Fibroblast of lung (primary cell): ENCODE measurements at regions not wholly inside any gene's neighbourhood (a gene's known extent, or its start where the extent isn't known, plus 50 kb on each side); places are given as distances from the start of the nearest gene placed in this dataset.

Experiments used
- EZH2 ChIP-seq: IDR thresholded peaks from 2 replicates; pipeline ENCODE4 v1.5.1; 2012; ENCODE audit warnings: low read length, control low read depth, mild to moderate bottlenecking; ENCODE audit errors: missing control alignments
- TF ChIP-seq, protein P1 (sequence below), 2 donors: IDR thresholded peaks in 1 of 2; conservative IDR thresholded peaks in 1 of 2; 1 replicate in 1 of 2; 2 replicates in 1 of 2; pipeline ENCODE4 v1.5.1; 2011 to 2012; ENCODE audit warnings: low read length in 2 of 2, control low read depth in 1 of 2, inconsistent platforms in 1 of 2, low read depth in 1 of 2, mild to moderate bottlenecking in 1 of 2

DNA sequence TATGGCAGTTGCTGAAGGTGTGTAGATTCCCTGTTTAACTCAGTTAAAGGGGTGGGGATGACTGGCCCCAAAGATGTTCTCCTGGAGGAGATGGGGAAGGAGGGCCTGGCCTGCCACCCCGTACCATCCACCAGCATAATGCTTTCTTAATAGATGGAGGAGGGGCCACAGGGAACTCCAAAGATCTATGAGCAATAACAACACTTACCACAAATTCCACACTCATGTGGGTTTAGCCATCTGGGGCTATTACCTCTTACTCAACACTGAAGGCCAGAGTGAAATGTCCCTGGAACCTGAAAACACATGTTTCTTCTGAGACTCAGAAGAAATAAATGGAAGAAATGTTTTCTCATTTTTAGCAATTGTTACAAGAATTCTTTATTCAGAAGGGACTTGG, 259.0 kb downstream of the CXCL12 start:
- TF ChIP-seq, protein P1, sequence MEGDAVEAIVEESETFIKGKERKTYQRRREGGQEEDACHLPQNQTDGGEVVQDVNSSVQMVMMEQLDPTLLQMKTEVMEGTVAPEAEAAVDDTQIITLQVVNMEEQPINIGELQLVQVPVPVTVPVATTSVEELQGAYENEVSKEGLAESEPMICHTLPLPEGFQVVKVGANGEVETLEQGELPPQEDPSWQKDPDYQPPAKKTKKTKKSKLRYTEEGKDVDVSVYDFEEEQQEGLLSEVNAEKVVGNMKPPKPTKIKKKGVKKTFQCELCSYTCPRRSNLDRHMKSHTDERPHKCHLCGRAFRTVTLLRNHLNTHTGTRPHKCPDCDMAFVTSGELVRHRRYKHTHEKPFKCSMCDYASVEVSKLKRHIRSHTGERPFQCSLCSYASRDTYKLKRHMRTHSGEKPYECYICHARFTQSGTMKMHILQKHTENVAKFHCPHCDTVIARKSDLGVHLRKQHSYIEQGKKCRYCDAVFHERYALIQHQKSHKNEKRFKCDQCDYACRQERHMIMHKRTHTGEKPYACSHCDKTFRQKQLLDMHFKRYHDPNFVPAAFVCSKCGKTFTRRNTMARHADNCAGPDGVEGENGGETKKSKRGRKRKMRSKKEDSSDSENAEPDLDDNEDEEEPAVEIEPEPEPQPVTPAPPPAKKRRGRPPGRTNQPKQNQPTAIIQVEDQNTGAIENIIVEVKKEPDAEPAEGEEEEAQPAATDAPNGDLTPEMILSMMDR (conservative IDR thresholded peaks at IDR 0.05 in 1 of 2, IDR thresholded peaks at IDR 0.05 in 1 of 2; ENCODE audit: low read depth in 1 of 2, low read length in 2 of 2), result no peak
- TF ChIP-seq EZH2, result no peak
